Omental fat pad (tissue), 3 donors: ENCODE measurements at regions not wholly inside any gene's neighbourhood (a gene's known extent, or its start where the extent isn't known, plus 50 kb on each side); places are given as distances from the start of the nearest gene placed in this dataset.
"Not testable (repeated sequence)": the region's sequence is repeated elsewhere in the genome, so short reads cannot be mapped to it uniquely, and the experiment has no call there.

ENCODE experiments used
- ATAC-seq: fragments of 150-250 bp; one replicate; pipeline ENCODE4 v1.9.1; 2016; ENCODE audit warnings: mild to moderate bottlenecking, moderate library complexity; ENCODE audit not compliant: low FRiP score
- DNase-seq: peaks from one replicate; pipeline ENCODE4 v3.0.0-alpha.2; 2019; ENCODE audit warnings: low spot score
- CTCF ChIP-seq, 3 donors: fragments of 450-650 bp; IDR thresholded peaks; one replicate each; pipeline ENCODE4 v1.5.1; 2016 to 2017; ENCODE audit warnings: antibody characterized with exemption in 3 of 3, mild to moderate bottlenecking in 3 of 3, moderate library complexity in 2 of 3

DNA sequence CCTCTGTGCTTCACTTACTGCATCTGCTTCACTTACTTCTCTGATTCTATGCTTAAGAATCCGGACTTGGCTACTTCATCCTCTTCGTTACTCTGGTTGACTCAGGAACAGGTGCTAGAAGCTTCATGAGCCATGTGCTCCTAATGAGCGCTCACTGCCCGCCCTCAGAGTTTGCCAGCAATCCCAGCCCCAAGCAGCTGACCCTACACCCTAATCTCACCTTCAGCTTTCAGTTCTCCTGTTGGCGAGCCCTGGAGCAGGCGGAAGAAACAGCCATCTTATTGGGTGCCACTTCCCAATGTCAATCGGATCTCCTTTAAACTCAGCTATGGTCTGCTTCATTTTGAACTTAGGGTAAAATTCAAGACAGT lies 61.3 kb downstream of the FOXA2 start:
- no peak for ATAC-seq
- no peak for DNase-seq
- no peak for TF ChIP-seq CTCF (IDR thresholded peaks at IDR 0.05)

DNA sequence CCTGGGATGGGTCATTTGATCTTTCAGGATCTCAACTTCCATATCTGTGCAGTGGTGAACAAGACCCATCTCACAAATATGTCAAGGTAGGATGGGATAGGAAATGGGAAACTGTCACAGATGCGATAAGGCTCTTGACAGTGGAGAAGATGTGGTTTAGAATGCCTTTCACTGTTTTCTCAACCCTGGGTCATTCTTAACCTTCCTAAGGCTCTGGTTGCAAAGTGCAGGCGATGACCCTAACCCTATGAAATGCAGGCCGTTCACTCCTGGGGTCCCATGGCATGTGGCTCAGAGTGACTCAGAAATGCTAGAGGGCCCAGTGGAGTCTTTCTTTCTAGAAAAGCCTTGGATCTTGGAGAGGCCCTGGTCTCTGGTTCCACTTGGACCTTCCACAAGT lies 61.7 kb downstream of the FOXA2 start:
- TF ChIP-seq CTCF (IDR thresholded peaks at IDR 0.05), result no peak
- ATAC-seq (no peak), DNase-seq (no peak)

- not testable (repeated sequence) for ATAC-seq, DNase-seq
These were observed 62.4 kb downstream of the FOXA2 start for GRCh38 chr20:22521940-22522339.

DNA sequence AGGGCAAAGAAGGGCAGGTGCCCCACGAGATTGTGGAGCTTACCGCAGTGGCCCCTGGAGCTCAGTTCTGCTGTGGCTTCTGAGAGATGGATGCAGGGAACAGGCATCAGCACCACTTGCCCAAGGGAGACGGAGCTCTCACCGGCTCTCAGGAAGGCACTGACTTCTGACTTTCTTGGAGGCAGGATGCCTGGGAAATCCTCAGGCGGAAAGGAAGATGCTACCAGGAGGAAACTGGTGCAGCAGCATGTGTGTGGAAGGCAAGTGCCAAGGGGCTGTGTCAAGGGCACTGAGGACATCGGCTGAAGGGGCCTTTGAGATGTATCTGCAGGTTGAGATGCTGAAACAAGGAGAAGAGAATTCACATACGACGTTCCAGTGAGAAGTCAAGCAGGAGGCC lies 64.0 kb downstream of the FOXA2 start:
- DNase-seq (no peak), ATAC-seq (no peak)
- TF ChIP-seq CTCF (IDR thresholded peaks at IDR 0.05), result no peak

DNA sequence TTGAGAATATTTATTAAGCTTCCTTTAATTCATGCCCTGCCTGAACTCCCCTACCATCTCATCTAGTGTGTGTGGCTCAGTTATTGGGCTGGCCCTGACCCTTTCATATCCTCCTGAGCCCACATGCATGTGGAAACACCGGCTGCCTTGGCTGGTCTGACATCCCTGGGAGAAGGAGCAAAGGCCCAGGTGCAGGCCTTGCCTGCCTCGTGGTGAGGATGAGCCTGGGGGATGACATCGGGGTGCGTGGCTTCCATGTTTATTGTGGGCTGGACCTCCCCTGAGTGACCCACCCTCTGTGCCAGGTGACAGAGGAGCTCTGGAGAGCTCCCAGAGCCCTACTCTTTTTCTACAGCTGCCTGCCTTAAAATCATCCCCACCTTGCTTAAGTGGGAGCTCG lies 69.1 kb downstream of the FOXA2 start:
- ATAC-seq (no peak), DNase-seq (no peak)
- TF ChIP-seq CTCF (IDR thresholded peaks at IDR 0.05), result no peak

DNA sequence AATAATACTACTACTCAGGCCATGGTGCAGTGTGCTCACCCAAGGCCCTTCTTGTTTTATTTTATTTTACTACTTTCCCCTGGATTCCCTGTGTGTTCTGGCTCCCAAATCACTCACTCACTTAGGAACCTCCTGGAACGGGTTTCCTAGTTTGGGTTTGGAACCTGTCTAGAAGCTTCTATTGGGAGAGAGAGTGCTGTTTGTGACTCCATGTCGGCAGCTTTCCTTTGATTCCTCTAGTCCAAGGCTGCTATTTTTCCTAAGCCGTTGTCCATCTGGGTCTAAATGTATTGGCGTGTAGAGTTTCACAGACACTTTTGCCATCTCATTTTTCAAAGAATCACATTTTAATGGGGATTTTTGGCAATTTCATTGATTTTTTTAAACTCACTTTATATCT lies 70.8 kb downstream of the FOXA2 start:
- ATAC-seq, result no peak
- no peak for DNase-seq
- no peak for TF ChIP-seq CTCF (IDR thresholded peaks at IDR 0.05)

GRCh38 chr20:22512911-22513489 lies 71.4 kb downstream of the FOXA2 start:
- DNase-seq, result no peak
- ATAC-seq, result no peak
- no peak for TF ChIP-seq CTCF (IDR thresholded peaks at IDR 0.05)
